ENCODE measurements at regions not wholly inside any gene's neighbourhood (a gene's known extent, or its start where the extent isn't known, plus 50 kb on each side); places are given as distances from the start of the nearest gene placed in this dataset.
A peak's percentile ranks its signal among the peaks of the same experiment; 100 is the strongest.

DNA sequence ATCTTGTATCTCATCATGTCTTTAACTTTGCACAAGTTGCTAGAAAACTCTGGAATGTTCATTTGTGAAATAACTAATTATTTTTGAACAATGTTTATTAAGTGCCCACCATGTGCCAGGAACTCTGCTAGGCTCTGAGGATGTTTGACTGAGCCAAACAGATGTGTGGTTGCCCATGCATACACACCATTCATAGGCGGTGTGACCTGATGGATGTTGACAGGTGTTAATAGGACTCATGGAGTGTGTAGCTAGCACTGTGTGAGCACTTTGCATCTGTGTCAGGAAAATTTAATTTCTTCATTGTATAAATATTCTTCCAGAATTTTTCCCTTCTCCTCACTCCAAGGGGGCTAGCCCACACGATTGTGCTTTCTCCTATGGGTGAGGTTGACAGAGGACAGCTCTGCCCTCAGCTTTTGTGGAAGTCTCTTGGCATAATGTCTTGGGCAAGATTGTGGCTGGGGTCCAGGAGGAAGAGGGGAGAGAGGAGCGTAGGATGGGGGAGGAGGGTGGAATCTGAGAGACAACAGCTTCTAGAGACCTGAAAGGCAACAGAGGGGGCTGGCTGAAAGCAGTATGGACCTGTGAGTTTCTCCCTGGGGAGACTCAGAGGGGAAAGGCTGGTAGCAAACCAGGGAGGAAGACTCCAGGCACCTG is 214.6 kb upstream of the CXCR4 start:
- TF ChIP-seq SIN3A (IDR thresholded peaks at IDR 0.05; ENCODE audit: borderline replicate concordance, insufficient read depth, low read length) (no peak), TAF1 (IDR thresholded peaks at IDR 0.05; ENCODE audit: borderline replicate concordance, insufficient read depth, low read length) (no peak)

DNA sequence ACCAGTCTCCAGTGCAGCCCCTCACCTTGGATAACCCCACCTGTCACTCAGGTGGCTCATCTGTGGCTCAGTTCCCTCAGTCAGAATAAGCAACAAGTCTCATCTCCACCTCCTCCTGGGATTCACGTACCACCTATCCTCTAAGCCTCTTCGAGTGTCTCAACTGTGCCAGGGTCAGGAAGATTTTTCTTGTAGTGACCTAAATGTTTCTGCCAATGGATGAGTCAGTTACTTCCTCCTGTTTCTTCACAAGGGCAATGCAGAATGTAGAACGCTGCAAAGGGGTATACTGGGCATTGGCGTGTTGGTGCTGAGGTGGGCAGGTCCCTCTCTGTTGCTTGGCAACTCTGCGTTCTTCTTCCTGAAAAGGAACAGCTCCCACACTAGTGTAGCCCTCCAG is 213.3 kb upstream of the CXCR4 start:
- TF ChIP-seq, protein P1, sequence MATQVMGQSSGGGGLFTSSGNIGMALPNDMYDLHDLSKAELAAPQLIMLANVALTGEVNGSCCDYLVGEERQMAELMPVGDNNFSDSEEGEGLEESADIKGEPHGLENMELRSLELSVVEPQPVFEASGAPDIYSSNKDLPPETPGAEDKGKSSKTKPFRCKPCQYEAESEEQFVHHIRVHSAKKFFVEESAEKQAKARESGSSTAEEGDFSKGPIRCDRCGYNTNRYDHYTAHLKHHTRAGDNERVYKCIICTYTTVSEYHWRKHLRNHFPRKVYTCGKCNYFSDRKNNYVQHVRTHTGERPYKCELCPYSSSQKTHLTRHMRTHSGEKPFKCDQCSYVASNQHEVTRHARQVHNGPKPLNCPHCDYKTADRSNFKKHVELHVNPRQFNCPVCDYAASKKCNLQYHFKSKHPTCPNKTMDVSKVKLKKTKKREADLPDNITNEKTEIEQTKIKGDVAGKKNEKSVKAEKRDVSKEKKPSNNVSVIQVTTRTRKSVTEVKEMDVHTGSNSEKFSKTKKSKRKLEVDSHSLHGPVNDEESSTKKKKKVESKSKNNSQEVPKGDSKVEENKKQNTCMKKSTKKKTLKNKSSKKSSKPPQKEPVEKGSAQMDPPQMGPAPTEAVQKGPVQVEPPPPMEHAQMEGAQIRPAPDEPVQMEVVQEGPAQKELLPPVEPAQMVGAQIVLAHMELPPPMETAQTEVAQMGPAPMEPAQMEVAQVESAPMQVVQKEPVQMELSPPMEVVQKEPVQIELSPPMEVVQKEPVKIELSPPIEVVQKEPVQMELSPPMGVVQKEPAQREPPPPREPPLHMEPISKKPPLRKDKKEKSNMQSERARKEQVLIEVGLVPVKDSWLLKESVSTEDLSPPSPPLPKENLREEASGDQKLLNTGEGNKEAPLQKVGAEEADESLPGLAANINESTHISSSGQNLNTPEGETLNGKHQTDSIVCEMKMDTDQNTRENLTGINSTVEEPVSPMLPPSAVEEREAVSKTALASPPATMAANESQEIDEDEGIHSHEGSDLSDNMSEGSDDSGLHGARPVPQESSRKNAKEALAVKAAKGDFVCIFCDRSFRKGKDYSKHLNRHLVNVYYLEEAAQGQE (IDR thresholded peaks at IDR 0.05; ENCODE audit: insufficient read depth in 1 of 2, low read depth in 2 of 2, low read length in 2 of 2) = no peak
- TF ChIP-seq SIN3A (IDR thresholded peaks at IDR 0.05; ENCODE audit: borderline replicate concordance, insufficient read depth, low read length) = no peak
- no peak for TF ChIP-seq TAF1 (IDR thresholded peaks at IDR 0.05; ENCODE audit: borderline replicate concordance, insufficient read depth, low read length)
- TF ChIP-seq POLR2AphosphoS5 (IDR thresholded peaks at IDR 0.05; ENCODE audit: low read depth, low read length) = no peak
- no peak for TF ChIP-seq FOXP2 (optimal IDR thresholded peaks at IDR 0.05; ENCODE audit: borderline replicate concordance, extremely low read depth, extremely low read length, insufficient read depth)

DNA sequence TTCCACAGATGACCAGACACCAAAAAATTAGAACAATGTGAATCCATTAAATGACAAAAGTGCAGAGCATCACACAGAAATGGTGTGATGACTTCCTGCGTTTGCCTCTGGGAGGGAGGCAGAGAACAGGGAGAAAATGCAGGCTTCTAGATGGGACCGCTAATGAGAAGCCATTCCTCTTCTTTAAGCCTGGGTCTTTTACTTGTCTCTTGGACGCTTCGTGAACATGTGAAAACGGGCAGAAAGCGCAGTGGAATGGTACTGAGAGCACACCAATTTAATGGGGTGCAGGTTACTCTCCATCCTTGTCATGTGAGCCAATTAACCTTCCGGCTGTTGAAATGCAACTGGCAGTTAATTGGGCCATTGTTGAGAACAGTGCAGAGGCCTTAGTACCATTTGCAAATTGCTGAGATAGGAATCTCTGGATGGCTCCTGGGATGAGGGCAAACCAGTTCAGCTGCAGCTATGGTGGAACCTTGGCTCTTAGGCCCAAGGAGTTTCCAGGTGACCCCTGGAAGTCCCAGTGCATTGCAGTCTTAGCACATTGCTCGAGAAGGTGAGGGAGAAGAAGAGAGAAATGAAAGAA is 210.4 kb upstream of the CXCR4 start:
- TF ChIP-seq, protein P1 (IDR thresholded peaks at IDR 0.05; ENCODE audit: insufficient read depth in 1 of 2, low read depth in 2 of 2, low read length in 2 of 2) = no peak
- TF ChIP-seq TAF1 (IDR thresholded peaks at IDR 0.05; ENCODE audit: borderline replicate concordance, insufficient read depth, low read length) (no peak), POLR2AphosphoS5 (IDR thresholded peaks at IDR 0.05; ENCODE audit: low read depth, low read length) (no peak), FOXP2 (optimal IDR thresholded peaks at IDR 0.05; ENCODE audit: borderline replicate concordance, extremely low read depth, extremely low read length, insufficient read depth) (no peak), SIN3A (IDR thresholded peaks at IDR 0.05; ENCODE audit: borderline replicate concordance, insufficient read depth, low read length) (no peak)

DNA sequence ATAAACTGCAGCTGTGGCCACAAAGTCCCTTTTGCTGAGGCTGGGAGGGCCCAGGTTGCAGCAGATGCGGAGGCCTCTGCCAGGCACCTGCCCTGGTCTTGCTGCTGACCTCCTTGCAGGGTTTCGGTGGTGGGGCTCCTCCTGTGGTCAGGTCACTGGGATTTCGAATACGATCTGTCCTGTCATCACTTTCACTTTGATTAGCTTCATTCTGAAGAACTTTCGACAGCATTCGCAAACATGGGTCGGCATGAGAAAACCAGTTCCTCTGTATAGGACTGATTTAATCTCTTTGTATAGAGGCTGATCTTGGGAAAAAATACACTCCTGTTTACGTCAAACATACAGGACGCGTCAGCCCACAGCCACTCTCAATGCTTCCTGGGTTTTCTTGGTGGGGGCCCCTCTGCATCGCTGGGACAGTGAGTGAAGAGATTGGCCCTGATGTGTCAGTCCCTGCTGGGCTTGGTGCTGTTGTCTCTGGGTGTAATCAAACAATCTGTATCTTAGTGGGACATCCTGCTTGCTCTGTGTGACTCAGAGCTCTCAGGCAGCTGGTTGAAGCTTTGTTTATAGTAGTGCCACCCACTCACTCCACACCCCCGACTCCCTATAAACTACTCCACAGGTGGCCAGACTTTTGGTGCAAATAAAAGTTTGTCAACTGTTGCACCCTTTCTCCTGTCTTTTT is 209.4 kb upstream of the CXCR4 start:
- TF ChIP-seq POLR2AphosphoS5 (IDR thresholded peaks at IDR 0.05; ENCODE audit: low read depth, low read length) (no peak), FOXP2 (optimal IDR thresholded peaks at IDR 0.05; ENCODE audit: borderline replicate concordance, extremely low read depth, extremely low read length, insufficient read depth) (peak; percentile 88), SIN3A (IDR thresholded peaks at IDR 0.05; ENCODE audit: borderline replicate concordance, insufficient read depth, low read length) (0 out of 2 replicates have a peak, but pooled peaks have one; percentile 22)

DNA sequence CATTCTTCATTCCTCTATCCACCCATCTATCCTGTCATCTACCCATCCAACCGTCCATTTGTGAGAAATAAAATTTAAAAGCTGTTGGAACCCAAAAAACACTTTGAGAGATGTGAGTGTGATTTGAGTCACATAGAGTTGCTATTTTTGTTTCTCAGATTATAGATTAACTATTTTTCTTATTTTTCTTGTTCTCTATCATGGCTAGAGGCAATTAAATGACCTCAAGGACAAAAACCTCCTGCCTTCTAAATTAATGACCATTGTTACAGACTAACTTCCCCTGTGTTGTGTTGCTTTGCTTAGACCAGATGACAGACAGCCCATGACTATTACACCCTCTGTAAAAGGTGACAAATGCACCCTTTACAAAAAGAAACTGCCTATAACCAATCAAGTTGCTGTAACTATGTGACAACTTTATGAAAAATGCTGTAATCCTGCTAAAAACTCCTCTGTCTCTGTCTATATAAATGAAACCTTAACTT is 207.9 kb upstream of the CXCR4 start:
- TF ChIP-seq, protein P1 (IDR thresholded peaks at IDR 0.05; ENCODE audit: insufficient read depth in 1 of 2, low read depth in 2 of 2, low read length in 2 of 2) = no peak
- TF ChIP-seq FOXP2 (optimal IDR thresholded peaks at IDR 0.05; ENCODE audit: borderline replicate concordance, extremely low read depth, extremely low read length, insufficient read depth) (no peak), POLR2AphosphoS5 (IDR thresholded peaks at IDR 0.05; ENCODE audit: low read depth, low read length) (no peak), TAF1 (IDR thresholded peaks at IDR 0.05; ENCODE audit: borderline replicate concordance, insufficient read depth, low read length) (no peak), SIN3A (IDR thresholded peaks at IDR 0.05; ENCODE audit: borderline replicate concordance, insufficient read depth, low read length) (no peak)
